Astrocyte of the spinal cord (primary cell): ENCODE measurements at regions not wholly inside any gene's neighbourhood (a gene's known extent, or its start where the extent isn't known, plus 50 kb on each side); places are given as distances from the start of the nearest gene placed in this dataset.
"Not testable (repeated sequence)": the region's sequence is repeated elsewhere in the genome, so short reads cannot be mapped to it uniquely, and the experiment has no call there.

Source experiments
- DNase-seq: peaks from one replicate; pipeline ENCODE4 v3.0.0; 2011; ENCODE audit warnings: low read depth, low spot score
- H3K4me3 ChIP-seq: 2 replicates; pipeline ENCODE4 v1.5.1; 2011; ENCODE audit warnings: low read depth, mild to moderate bottlenecking, low read length, moderate library complexity
- CTCF ChIP-seq: IDR thresholded peaks from 2 replicates; pipeline ENCODE4 v1.5.1; 2012; ENCODE audit warnings: low read depth, mild to moderate bottlenecking, low read length, inconsistent platforms
- in situ Hi-C: cut with HindIII; loops from 2 replicates; pipeline ENCODE4 v1.10.0; 2017; ENCODE audit warnings: low sequenced_read_pairs

GRCh38 chr3:147244397-147244796 lies 161.9 kb downstream of the ZIC4 start:
- no peak for DNase-seq
- in situ Hi-C loops: no loop called here
- H3K4me3 ChIP-seq: no peak overlapping the region
- no peak for TF ChIP-seq CTCF

DNA sequence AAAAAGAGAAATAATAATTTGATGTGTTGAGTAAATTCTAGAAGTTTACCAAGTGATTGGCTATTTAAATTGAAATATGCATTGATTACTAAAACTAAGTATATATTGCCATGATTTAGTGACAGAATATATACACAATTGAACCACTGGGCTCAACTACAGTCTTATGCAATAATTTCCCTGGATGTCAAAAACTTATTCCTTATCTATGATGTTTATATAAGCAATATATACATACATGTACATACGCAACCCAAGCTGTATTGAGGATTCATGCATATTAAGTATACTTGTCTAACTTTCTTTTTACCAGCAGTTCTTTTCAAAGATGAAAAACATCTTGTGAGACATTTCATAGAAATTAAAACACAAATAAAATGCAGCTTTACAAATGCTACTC lies 165.8 kb downstream of the ZIC4 start:
- DNase-seq: no peak
- TF ChIP-seq CTCF: no peak
- H3K4me3 ChIP-seq: no peak overlapping the region
- in situ Hi-C loops: no loop called here

DNA sequence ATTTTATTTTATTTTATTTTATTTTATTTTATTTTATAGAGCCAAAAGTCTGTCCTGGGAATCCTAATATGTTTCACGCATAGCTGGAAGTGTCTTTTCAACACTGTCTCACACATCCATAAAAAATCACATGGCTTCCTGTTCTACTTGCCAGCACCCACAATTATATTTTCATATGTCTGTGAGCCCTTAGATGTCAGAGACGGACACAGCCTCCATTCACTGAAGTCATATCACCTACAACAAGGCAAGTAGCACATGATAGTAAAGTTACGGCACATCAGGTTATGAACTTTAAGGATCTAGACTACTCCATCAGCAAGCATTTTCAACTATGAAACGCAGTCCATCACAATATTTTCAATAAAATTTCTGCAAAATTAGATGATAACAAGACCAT lies 168.4 kb downstream of the ZIC4 start:
- in situ Hi-C loops: no loop called here
- DNase-seq: no peak

GRCh38 chr3:147231980-147232379 lies 174.4 kb downstream of the ZIC4 start:
- H3K4me3 ChIP-seq, DNase-seq, in situ Hi-C loops: not testable (repeated sequence)

More for the DNA sequence above, 168.4 kb downstream of the ZIC4 start:
- no peak for TF ChIP-seq CTCF
- no peak overlapping the region for H3K4me3 ChIP-seq

- no peak overlapping the region for H3K4me3 ChIP-seq
- no peak for TF ChIP-seq CTCF
- in situ Hi-C loops: no loop called here
- DNase-seq: no peak
Observed at GRCh38 chr3:147231111-147231510, 175.2 kb downstream of the ZIC4 start.

GRCh38 chr3:147222291-147222690 lies 184.1 kb downstream of the ZIC4 start:
- in situ Hi-C loops: no loop called here
- TF ChIP-seq CTCF: no peak
- DNase-seq: no peak
- H3K4me3 ChIP-seq: no peak overlapping the region

GRCh38 chr3:147218965-147219364 lies 187.4 kb downstream of the ZIC4 start:
- in situ Hi-C loops: no loop called here
- TF ChIP-seq CTCF: no peak
- H3K4me3 ChIP-seq: no peak overlapping the region
- peak; percentile 15 for DNase-seq
